Hematopoietic multipotent progenitor cell treated with erythropoietin and hydrocortisone succinate and interleukin-3 and kit ligand, for 17 days (in vitro differentiated cells): ENCODE measurements at regions not wholly inside any gene's neighbourhood (a gene's known extent, or its start where the extent isn't known, plus 50 kb on each side); places are given as distances from the start of the nearest gene placed in this dataset.

Experiments used
- DNase-seq: peaks from one replicate; pipeline ENCODE4 v3.0.0-alpha.2; 2015; ENCODE audit warnings: low spot score

GRCh38 chr7:52700349-52700748, 335.1 kb upstream of the POM121L12 start:
- no peak for DNase-seq

DNA sequence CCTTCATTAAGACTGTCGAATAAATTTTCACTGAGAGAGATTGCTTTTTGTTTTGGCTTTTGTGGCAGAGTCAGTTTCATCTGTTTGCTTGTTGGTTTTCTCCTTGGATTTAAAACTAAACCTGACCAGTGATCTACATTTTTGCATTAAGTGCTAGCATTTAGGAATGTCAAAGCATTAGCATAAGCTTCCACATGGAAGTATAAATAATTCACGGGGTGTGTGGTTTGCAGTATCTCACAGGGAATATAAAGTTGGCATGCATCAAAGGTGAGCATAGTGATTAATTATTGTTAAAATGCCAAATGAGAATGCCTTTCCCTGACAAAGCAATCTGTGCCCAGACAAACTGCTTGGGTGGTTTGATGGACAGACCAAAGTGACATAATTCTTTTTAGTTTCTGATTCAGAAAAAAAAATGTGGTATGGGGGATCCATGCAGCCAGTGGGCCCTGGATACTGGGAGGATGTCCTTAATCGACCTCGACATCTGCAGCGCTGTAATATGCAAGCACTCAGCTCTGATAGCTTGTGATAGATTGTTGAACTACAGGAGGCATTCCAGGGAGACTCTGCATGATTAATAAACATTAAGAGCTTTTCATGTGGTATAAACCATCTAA, 339.3 kb upstream of the POM121L12 start:
- DNase-seq = no peak

GRCh38 chr7:52691257-52691656, 344.2 kb upstream of the POM121L12 start:
- no peak for DNase-seq

- DNase-seq = no peak
These were observed 345.5 kb upstream of the POM121L12 start for GRCh38 chr7:52689912-52690311.

GRCh38 chr7:52685333-52685732, 350.1 kb upstream of the POM121L12 start:
- no peak for DNase-seq

DNA sequence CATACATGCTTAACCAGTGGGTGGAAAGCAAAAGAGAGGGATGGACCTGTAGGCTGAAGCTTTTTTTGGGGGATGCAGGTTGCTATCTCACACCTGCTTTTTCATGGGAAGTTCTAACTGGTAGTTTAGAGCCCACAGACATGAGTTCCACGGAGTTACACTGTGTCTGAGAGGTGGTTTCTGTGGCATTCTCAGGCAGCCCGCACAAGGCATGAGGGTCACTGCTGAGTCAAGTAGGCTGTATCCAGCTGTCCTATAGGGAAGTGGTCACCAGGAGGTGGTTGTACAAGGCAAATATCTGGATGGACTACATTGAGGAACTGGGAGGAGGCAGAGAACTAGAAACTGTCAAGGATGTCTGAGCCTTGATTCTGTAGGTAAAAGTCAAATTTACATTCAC, 351.0 kb upstream of the POM121L12 start:
- no peak for DNase-seq

- no peak for DNase-seq
These were observed 352.4 kb upstream of the POM121L12 start for GRCh38 chr7:52682993-52683392.

GRCh38 chr7:52670608-52671225, 364.7 kb upstream of the POM121L12 start:
- DNase-seq = no peak

- DNase-seq = no peak
These were observed 366.4 kb upstream of the POM121L12 start for GRCh38 chr7:52669031-52669430.

- DNase-seq = no peak
These were observed 367.0 kb upstream of the POM121L12 start for GRCh38 chr7:52668435-52668834.

DNA sequence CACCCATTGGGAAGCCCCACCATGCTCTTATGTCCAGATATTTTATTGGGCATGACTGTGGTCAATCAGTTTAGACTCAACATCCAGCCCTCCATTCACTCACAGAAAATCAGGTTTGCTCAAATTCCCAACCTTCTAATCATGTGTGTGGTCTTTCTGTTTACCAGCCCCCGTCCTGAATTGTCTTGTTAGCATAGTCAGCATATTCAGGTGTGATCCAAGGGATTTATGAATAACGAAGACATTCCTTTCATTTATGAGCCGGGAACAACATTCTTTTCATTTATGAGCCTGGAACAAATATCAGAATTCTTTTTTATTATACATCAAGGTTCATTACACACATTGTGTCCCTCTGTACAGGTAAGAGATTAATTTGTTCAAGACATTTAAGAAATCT, 376.3 kb upstream of the POM121L12 start:
- DNase-seq = no peak

DNA sequence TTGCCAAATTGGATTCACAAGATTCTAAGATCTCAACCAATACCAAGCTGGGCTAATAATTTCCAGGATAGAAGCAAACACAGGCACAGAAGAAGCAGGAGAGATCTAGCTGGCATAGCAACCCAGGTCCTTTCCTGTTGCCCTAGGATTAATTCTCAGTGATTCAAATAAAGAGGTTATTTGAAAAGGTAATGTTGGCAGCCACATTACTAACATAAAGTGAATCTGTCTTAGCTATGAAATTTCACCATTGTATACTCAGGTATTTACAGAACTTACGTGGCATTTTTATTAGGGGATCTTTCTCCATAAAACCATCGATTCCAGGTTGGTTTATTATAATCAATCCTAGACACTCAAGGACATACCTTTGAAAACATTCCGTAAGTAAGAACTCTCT, 379.3 kb upstream of the POM121L12 start:
- DNase-seq = no peak

DNA sequence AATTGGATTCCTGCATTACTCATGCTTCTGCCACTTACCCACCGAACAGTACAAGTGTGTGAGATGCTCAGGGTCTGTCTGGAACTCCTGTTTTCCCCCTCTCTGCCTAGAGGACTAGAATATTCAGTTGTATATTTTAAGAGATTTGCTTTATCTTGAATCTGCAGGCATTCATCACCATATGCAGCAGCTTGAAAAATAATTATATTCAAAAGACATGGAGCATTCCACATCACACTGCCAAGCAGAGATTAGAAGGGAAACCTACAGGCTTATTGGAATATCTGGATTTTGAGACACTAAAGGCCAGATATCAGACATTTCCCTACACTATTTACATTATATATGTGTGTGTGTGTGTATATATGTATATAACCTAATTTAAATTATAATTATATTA, 382.8 kb upstream of the POM121L12 start:
- DNase-seq = no peak

DNA sequence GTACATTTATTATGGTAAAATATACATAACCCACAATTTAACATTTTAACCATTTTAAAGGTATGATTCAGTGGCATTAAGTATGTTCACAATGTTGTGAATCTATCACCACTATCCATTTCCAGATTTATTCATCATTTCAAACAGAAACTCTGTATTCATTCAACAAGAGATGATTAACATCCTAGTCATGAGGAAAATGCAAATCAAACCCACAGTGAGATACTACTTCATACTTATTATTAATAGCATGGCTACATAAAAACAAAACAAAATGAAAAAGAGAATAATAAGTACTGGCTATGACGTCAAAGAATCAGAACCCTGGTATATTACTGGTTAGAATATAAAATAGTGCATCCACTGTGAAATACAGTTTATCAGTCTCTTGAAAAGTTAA, 386.6 kb upstream of the POM121L12 start:
- DNase-seq = no peak

DNA sequence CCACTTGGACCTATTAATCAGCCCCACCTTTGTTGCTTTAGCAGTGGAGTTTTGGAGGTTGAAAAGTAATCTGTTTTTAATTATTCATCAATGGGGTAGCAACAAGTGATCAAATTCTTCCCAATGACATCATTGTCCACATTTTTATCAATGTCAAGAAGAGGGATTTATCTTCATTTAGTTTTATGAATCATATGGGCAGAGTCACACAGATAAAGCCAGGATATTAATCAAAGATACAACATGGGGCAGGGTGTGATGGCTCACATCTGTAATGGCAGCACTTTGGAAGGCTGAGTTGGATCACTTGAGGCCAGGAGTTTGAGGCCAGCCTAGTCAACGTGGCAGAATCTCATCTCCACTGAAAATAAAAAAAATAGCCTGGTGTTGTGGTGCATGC, 388.4 kb upstream of the POM121L12 start:
- DNase-seq = no peak

GRCh38 chr7:52639981-52640380, 395.5 kb upstream of the POM121L12 start:
- no peak for DNase-seq

DNA sequence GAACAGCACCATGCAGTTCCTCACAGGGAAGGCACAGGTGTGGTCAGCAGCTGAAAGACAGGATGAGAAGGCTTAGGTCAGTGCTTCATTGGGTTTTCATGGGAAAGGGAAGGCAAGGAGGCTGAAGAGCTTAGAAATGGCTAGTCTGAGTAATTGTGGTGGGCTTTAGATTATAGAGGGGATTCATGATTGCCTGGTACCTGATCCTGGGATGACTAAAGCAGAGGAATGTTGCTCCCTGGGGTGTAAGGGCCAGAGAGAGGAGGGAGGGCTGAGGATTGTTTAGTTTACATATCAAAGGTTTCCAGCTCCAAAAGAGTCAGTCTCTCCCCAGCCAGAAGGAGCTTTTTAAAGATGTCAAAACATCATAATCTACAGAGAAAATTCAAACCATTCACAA, 396.3 kb upstream of the POM121L12 start:
- DNase-seq = no peak

GRCh38 chr7:52635021-52635420, 400.4 kb upstream of the POM121L12 start:
- no peak for DNase-seq

DNA sequence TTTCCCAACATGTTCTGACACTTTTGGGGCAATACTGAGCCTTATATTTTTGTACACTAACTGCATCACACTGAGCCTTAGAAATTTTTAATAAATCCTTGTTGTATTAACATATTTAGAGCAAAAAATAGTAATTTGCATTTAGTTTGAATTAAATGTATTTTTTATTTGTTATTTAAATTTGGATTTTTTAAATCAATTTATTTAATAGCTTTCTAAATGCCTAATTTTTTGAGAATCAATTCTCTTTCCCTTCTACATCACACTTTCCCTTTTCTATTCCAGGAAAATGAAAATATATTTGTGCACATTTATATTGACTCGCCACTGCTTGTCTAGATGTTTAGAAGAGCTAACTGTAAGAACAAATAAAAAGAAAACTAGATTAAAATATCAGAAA, 414.6 kb upstream of the POM121L12 start:
- no peak for DNase-seq

DNA sequence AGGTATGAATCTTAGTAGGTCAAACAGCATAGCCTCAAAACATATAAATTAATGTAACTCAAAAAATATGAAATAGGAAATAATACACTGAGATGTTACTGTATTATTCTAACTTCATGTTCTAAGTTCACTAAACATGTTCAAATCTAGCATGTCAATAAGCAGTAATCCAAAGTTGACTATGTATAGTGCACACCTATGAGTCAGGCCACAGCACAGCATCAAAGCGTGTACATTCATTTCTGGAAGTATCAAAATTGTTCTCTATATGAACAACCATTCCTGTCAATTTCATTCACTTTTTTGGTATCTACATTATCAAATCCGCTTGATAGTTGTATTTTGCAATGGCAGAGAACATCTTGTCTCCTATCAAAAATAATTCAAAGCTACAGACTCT, 418.9 kb upstream of the POM121L12 start:
- no peak for DNase-seq

GRCh38 chr7:52615021-52615695, 420.3 kb upstream of the POM121L12 start:
- no peak for DNase-seq

DNA sequence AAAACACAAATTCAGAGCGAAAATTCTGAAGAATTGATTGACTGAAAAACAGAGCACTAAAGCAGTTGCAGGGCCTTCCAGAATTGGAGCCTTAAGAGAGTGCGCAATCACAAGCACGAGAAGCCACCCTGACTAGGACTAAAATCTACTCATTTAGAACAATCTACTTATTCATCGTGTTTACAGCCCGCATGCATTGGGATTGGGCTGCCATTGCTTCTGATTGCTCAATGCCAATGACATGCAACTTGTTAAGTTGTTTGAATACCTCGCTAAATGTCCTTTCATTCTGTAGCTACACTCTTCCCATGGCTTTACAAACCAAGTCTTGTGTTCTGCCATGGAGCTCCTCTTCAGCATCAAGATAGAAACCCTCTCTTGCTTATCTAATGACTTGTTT, 425.9 kb upstream of the POM121L12 start:
- DNase-seq = no peak

- DNase-seq = no peak
These were observed 442.7 kb upstream of the POM121L12 start for GRCh38 chr7:52592698-52593097.

DNA sequence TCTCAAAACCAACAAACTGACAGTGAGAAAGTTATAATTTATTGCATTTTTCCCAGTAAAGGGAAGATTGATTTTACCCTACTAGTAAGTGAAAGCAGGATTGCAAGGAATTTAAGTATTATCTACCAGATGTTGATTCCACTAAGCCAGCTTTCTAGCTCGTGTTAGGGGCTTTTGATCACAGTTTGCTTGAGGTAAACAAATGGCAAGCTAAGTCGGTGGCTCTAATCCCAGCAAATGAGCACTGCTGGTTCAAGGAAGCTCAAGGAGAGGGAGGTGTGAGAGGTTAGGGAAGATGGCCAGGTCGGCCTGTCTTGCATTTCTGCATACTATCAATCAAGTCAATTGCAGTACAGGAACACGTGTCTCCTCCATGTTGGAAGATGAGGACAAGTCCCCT, 448.7 kb upstream of the POM121L12 start:
- DNase-seq = no peak
